DOHH2 (cell line): ENCODE measurements at regions not wholly inside any gene's neighbourhood (a gene's known extent, or its start where the extent isn't known, plus 50 kb on each side); places are given as distances from the start of the nearest gene placed in this dataset.
"Not testable (repeated sequence)": the region's sequence is repeated elsewhere in the genome, so short reads cannot be mapped to it uniquely, and the experiment has no call there.

Source experiments
- EZH2phosphoT487 ChIP-seq: fragments of 200-600 bp; sonication (generic); IDR thresholded peaks from 2 replicates; pipeline ENCODE4 v1.6.1; 2017; ENCODE audit warnings: borderline replicate concordance, mild to moderate bottlenecking, antibody characterized with exemption, low read length, moderate library complexity, mixed read lengths
- TF ChIP-seq, protein P1 (sequence below): fragments of 200-600 bp; sonication (generic); IDR thresholded peaks from one replicate; pipeline ENCODE4 v1.5.1; 2014; ENCODE audit warnings: antibody characterized with exemption, mild to moderate bottlenecking, low read depth, low read length; ENCODE audit not compliant: poor library complexity, severe bottlenecking

- TF ChIP-seq, protein P1, sequence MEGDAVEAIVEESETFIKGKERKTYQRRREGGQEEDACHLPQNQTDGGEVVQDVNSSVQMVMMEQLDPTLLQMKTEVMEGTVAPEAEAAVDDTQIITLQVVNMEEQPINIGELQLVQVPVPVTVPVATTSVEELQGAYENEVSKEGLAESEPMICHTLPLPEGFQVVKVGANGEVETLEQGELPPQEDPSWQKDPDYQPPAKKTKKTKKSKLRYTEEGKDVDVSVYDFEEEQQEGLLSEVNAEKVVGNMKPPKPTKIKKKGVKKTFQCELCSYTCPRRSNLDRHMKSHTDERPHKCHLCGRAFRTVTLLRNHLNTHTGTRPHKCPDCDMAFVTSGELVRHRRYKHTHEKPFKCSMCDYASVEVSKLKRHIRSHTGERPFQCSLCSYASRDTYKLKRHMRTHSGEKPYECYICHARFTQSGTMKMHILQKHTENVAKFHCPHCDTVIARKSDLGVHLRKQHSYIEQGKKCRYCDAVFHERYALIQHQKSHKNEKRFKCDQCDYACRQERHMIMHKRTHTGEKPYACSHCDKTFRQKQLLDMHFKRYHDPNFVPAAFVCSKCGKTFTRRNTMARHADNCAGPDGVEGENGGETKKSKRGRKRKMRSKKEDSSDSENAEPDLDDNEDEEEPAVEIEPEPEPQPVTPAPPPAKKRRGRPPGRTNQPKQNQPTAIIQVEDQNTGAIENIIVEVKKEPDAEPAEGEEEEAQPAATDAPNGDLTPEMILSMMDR: peak; percentile 55
- TF ChIP-seq EZH2phosphoT487: not testable (repeated sequence)
Observed at GRCh38 chr4:137733174-137734141, 201.2 kb upstream of the PCDH18 start.
